ENCODE measurements at regions not wholly inside any gene's neighbourhood (a gene's known extent, or its start where the extent isn't known, plus 50 kb on each side); places are given as distances from the start of the nearest gene placed in this dataset.
"Not testable (repeated sequence)": the region's sequence is repeated elsewhere in the genome, so short reads cannot be mapped to it uniquely, and the experiment has no call there.

- H3K27me3 ChIP-seq (replicated peaks; ENCODE audit: insufficient read depth), result no peaks in the 10 kb centered on the region
- no peak for DNase-seq (ENCODE audit: low spot score)
- no peaks in the 10 kb centered on the region for H3K4me1 ChIP-seq (replicated peaks)
- no peaks in the 10 kb centered on the region for H3K9me3 ChIP-seq
- H3K4me3 ChIP-seq, result no peak overlapping the region
- intact Hi-C loops (cut with DNase I), result no loop called here
- TF ChIP-seq CTCF (IDR thresholded peaks at IDR 0.05) (no peak), POLR2A (IDR thresholded peaks at IDR 0.05) (no peak), POLR2AphosphoS5 (IDR thresholded peaks at IDR 0.05) (no peak)
- WGBS, result 96% methylated on average over 2 of the region's 2 CpGs
- no peak overlapping the region for H3K27ac ChIP-seq
- H3K36me3 ChIP-seq, result no peaks in the 10 kb centered on the region
Measured at GRCh38 chr6:157748839-157749571, 74.0 kb upstream of the SNX9 start.

GRCh38 chr6:157750973-157751372, 72.1 kb upstream of the SNX9 start:
- H3K36me3 ChIP-seq; H3K9me3 ChIP-seq; H3K27me3 ChIP-seq (replicated peaks; ENCODE audit: insufficient read depth); DNase-seq (ENCODE audit: low spot score); H3K4me3 ChIP-seq; H3K27ac ChIP-seq; H3K4me1 ChIP-seq (replicated peaks): not testable (repeated sequence)
- intact Hi-C loops (cut with DNase I), result loop anchor here (10.0 kb wide), 1 partner anchor 194 kb away; no protein-coding TSS in a partner anchor
- WGBS, result 90% methylated on average over 3 of the region's 3 CpGs

- no peak for TF ChIP-seq POLR2AphosphoS5 (IDR thresholded peaks at IDR 0.05)
- TF ChIP-seq CTCF (IDR thresholded peaks at IDR 0.05), result no peak
- TF ChIP-seq POLR2A (IDR thresholded peaks at IDR 0.05), result no peak
- WGBS, result 94% methylated on average over 10 of the region's 10 CpGs
- no peak for DNase-seq (ENCODE audit: low spot score)
- intact Hi-C loops (cut with DNase I), result loop anchor here (10.0 kb wide), 1 partner anchor 193 kb away; no protein-coding TSS in a partner anchor
- Histone ChIP-seq H3K4me1 (replicated peaks) (no peaks in the 10 kb centered on the region), H3K4me3 (no peak overlapping the region), H3K36me3 (no peaks in the 10 kb centered on the region), H3K27ac (no peak overlapping the region), H3K27me3 (replicated peaks; ENCODE audit: insufficient read depth) (no peaks in the 10 kb centered on the region), H3K9me3 (no peaks in the 10 kb centered on the region)
Measured at GRCh38 chr6:157751547-157752200, 71.4 kb upstream of the SNX9 start.

GRCh38 chr6:157752879-157753278, 70.2 kb upstream of the SNX9 start:
- intact Hi-C loops (cut with DNase I), result loop anchor here (10.0 kb wide), 1 partner anchor 192 kb away; no protein-coding TSS in a partner anchor
- not testable (repeated sequence) for H3K9me3 ChIP-seq; H3K27ac ChIP-seq; H3K27me3 ChIP-seq (replicated peaks; ENCODE audit: insufficient read depth); DNase-seq (ENCODE audit: low spot score); H3K36me3 ChIP-seq; H3K4me1 ChIP-seq (replicated peaks); H3K4me3 ChIP-seq
- WGBS, result 57% methylated on average over 3 of the region's 3 CpGs

GRCh38 chr6:157753291-157753690, 69.8 kb upstream of the SNX9 start:
- no peak for DNase-seq (ENCODE audit: low spot score)
- 29% methylated on average over 2 of the region's 2 CpGs for WGBS
- H3K4me3 ChIP-seq, result no peak overlapping the region
- TF ChIP-seq CTCF (IDR thresholded peaks at IDR 0.05) (no peak), POLR2A (IDR thresholded peaks at IDR 0.05) (no peak), POLR2AphosphoS5 (IDR thresholded peaks at IDR 0.05) (no peak)
- no peaks in the 10 kb centered on the region for H3K36me3 ChIP-seq
- H3K4me1 ChIP-seq (replicated peaks), result no peaks in the 10 kb centered on the region
- no peaks in the 10 kb centered on the region for H3K9me3 ChIP-seq
- H3K27ac ChIP-seq, result no peak overlapping the region
- H3K27me3 ChIP-seq (replicated peaks; ENCODE audit: insufficient read depth), result no peaks in the 10 kb centered on the region
- intact Hi-C loops (cut with DNase I), result loop anchor here (10.0 kb wide), 1 partner anchor 192 kb away; no protein-coding TSS in a partner anchor

GRCh38 chr6:157753801-157754200, 69.2 kb upstream of the SNX9 start:
- H3K27me3 ChIP-seq (replicated peaks; ENCODE audit: insufficient read depth); H3K9me3 ChIP-seq; H3K36me3 ChIP-seq; H3K27ac ChIP-seq; H3K4me1 ChIP-seq (replicated peaks); DNase-seq (ENCODE audit: low spot score); H3K4me3 ChIP-seq: not testable (repeated sequence)
- 78% methylated on average over 4 of the region's 4 CpGs for WGBS
- intact Hi-C loops (cut with DNase I), result loop anchor here (10.0 kb wide), 1 partner anchor 191 kb away; no protein-coding TSS in a partner anchor

Measured in prostate gland (tissue), 2 donors.